HEK293 (cell line): ENCODE measurements at regions not wholly inside any gene's neighbourhood (a gene's known extent, or its start where the extent isn't known, plus 50 kb on each side); places are given as distances from the start of the nearest gene placed in this dataset.

Experiments used
- CTCF ChIA-PET: fragments of 350-600 bp; formaldehyde crosslinking; extraction: SDS; loops from one replicate; lab custom pipeline; 2021; ENCODE audit warnings: antibody characterized with exemption; lab: Yijun Ruan, JAX
- POLR2A ChIA-PET: fragments of 300-600 bp; formaldehyde crosslinking; extraction: SDS; loops from one replicate; lab custom pipeline; 2020; ENCODE audit warnings: antibody characterized with exemption, inconsistent platforms; lab: Yijun Ruan, JAX
- H3K27ac ChIP-seq: fragments of 200-500 bp; sonication (Bioruptor generic); 2 replicates; pipeline ENCODE4 v1.5.1; 2014; ENCODE audit warnings: low read depth, low read length, control low read depth, inconsistent platforms; ENCODE audit errors: extremely low read depth
- H3K36me3 ChIP-seq, 2 experiments: fragments of 200-500 bp in 1 of 2; sonication (Bioruptor generic) in 1 of 2; 1 replicate in 1 of 2; 2 replicates in 1 of 2; pipeline ENCODE4 v1.5.1; 2014 to 2017; ENCODE audit warnings: inconsistent platforms in 2 of 2, low read length in 2 of 2; ENCODE audit not compliant: control insufficient read depth in 2 of 2, insufficient read depth in 1 of 2
- H3K4me1 ChIP-seq: fragments of 200-500 bp; sonication (Bioruptor generic); 2 replicates; pipeline ENCODE4 v1.5.1; 2014; ENCODE audit warnings: mild to moderate bottlenecking, low read length, inconsistent platforms; ENCODE audit not compliant: control insufficient read depth, insufficient read depth
- H3K4me3 ChIP-seq: 2 replicates; pipeline ENCODE4 v1.5.1; 2011; ENCODE audit warnings: low read depth, mild to moderate bottlenecking, control low read depth, low read length, moderate library complexity
- H3K9me3 ChIP-seq: fragments of 200-500 bp; sonication (Bioruptor generic); 2 replicates; pipeline ENCODE4 v1.5.1; 2014; ENCODE audit warnings: low read depth, low read length, inconsistent platforms; ENCODE audit not compliant: control insufficient read depth, insufficient read depth
- EGR2 ChIP-seq: fragments of 450-650 bp; formaldehyde crosslinking; IDR thresholded peaks from 2 replicates; pipeline ENCODE4 v1.5.1; 2016; ENCODE audit warnings: low read depth, missing biosample characterization, missing genetic modification characterization
- GFI1B ChIP-seq: fragments of 450-650 bp; formaldehyde crosslinking; IDR thresholded peaks from 2 replicates; pipeline ENCODE4 v1.5.1; 2016; ENCODE audit warnings: missing biosample characterization, missing genetic modification characterization
- HOXD13 ChIP-seq: sonication (generic); formaldehyde crosslinking; IDR thresholded peaks from 2 replicates; pipeline ENCODE4 v1.8.0; 2022; ENCODE audit warnings: missing genetic modification reagents, borderline replicate concordance
- KLF1 ChIP-seq: fragments of 450-650 bp; formaldehyde crosslinking; IDR thresholded peaks from 2 replicates; pipeline ENCODE4 v1.5.1; 2016; ENCODE audit warnings: missing biosample characterization, missing genetic modification characterization
- RBAK ChIP-seq: fragments of 450-650 bp; formaldehyde crosslinking; IDR thresholded peaks from 2 replicates; pipeline ENCODE4 v1.5.1; 2016; ENCODE audit warnings: missing biosample characterization, missing genetic modification characterization
- SP3 ChIP-seq: fragments of 450-650 bp; formaldehyde crosslinking; IDR thresholded peaks from 2 replicates; pipeline ENCODE4 v1.5.1; 2016; ENCODE audit warnings: missing biosample characterization, missing genetic modification characterization
- SP7 ChIP-seq: fragments of 450-650 bp; formaldehyde crosslinking; IDR thresholded peaks from 2 replicates; pipeline ENCODE4 v1.5.1; 2016; ENCODE audit warnings: missing biosample characterization, missing genetic modification characterization
- YY2 ChIP-seq: fragments of 450-650 bp; formaldehyde crosslinking; IDR thresholded peaks from 2 replicates; pipeline ENCODE4 v1.5.1; 2016; ENCODE audit warnings: missing biosample characterization, missing genetic modification characterization
- ZBTB21 ChIP-seq: fragments of 450-650 bp; formaldehyde crosslinking; IDR thresholded peaks from 2 replicates; pipeline ENCODE4 v1.5.1; 2017; ENCODE audit warnings: missing biosample characterization, missing genetic modification characterization
- ZNF112 ChIP-seq: fragments of 450-650 bp; formaldehyde crosslinking; IDR thresholded peaks from 2 replicates; pipeline ENCODE4 v1.5.0; 2017; ENCODE audit warnings: missing biosample characterization, missing genetic modification characterization
- ZNF146 ChIP-seq: fragments of 450-650 bp; formaldehyde crosslinking; IDR thresholded peaks from 2 replicates; pipeline ENCODE4 v1.5.1; 2016; ENCODE audit warnings: missing biosample characterization, missing genetic modification characterization
- ZNF2 ChIP-seq: fragments of 450-650 bp; formaldehyde crosslinking; IDR thresholded peaks from 2 replicates; pipeline ENCODE4 v1.5.1; 2016; ENCODE audit warnings: missing biosample characterization, missing genetic modification characterization
- ZNF274 ChIP-seq, 2 experiments: fragments of 200-500 bp in 1 of 2; fragments of 450-650 bp in 1 of 2; sonication (Bioruptor generic) in 1 of 2; formaldehyde crosslinking in 1 of 2; IDR thresholded peaks; 2 replicates each; pipeline versions ENCODE4 v1.5.1 to v1.6.1; 2014 to 2016; ENCODE audit warnings: borderline replicate concordance in 1 of 2, inconsistent platforms in 1 of 2, low read length in 1 of 2, missing biosample characterization in 1 of 2, missing genetic modification characterization in 1 of 2
- ZNF391 ChIP-seq: fragments of 450-650 bp; formaldehyde crosslinking; IDR thresholded peaks from 2 replicates; pipeline ENCODE4 v1.5.1; 2016; ENCODE audit warnings: low read depth, missing biosample characterization, missing genetic modification characterization, borderline replicate concordance
- ZNF423 ChIP-seq: fragments of 450-650 bp; formaldehyde crosslinking; IDR thresholded peaks from 2 replicates; pipeline ENCODE4 v1.5.1; 2016; ENCODE audit warnings: missing biosample characterization, missing genetic modification characterization
- ZNF433 ChIP-seq: fragments of 450-650 bp; formaldehyde crosslinking; IDR thresholded peaks from 2 replicates; pipeline ENCODE4 v1.5.1; 2016; ENCODE audit warnings: missing biosample characterization, missing genetic modification characterization, low read depth
- ZNF501 ChIP-seq: fragments of 450-650 bp; formaldehyde crosslinking; IDR thresholded peaks from 2 replicates; pipeline ENCODE4 v1.5.1; 2016; ENCODE audit warnings: missing biosample characterization, missing genetic modification characterization
- ZNF560 ChIP-seq: fragments of 450-650 bp; formaldehyde crosslinking; IDR thresholded peaks from 2 replicates; pipeline ENCODE4 v1.5.1; 2017; ENCODE audit warnings: missing biosample characterization, missing genetic modification characterization, borderline replicate concordance
- ZNF623 ChIP-seq: fragments of 450-650 bp; formaldehyde crosslinking; IDR thresholded peaks from 2 replicates; pipeline ENCODE4 v1.5.1; 2016; ENCODE audit warnings: missing biosample characterization, missing genetic modification characterization
- ZNF776 ChIP-seq: fragments of 450-650 bp; formaldehyde crosslinking; IDR thresholded peaks from 2 replicates; pipeline ENCODE4 v1.5.0; 2017; ENCODE audit warnings: missing biosample characterization, missing genetic modification characterization, borderline replicate concordance
- ZNF830 ChIP-seq: fragments of 450-650 bp; IDR thresholded peaks from 2 replicates; pipeline ENCODE4 v1.5.0; 2018; ENCODE audit warnings: missing biosample characterization, missing genetic modification characterization, low read depth, mild to moderate bottlenecking, moderate library complexity
- TF ChIP-seq, protein P1 (sequence below): fragments of 450-650 bp; formaldehyde crosslinking; IDR thresholded peaks from 2 replicates; pipeline ENCODE4 v1.5.1; 2016; ENCODE audit warnings: missing biosample characterization, missing genetic modification characterization, borderline replicate concordance
- TF ChIP-seq, protein P2 (sequence below): fragments of 450-650 bp; formaldehyde crosslinking; IDR thresholded peaks from 2 replicates; pipeline ENCODE4 v1.5.1; 2017; ENCODE audit warnings: missing biosample characterization, mild to moderate bottlenecking, missing genetic modification characterization, moderate library complexity
- TF ChIP-seq, protein P3 (sequence below): fragments of 450-650 bp; formaldehyde crosslinking; conservative IDR thresholded peaks from 2 replicates; pipeline ENCODE4 v1.5.1; 2016; ENCODE audit warnings: low read depth, missing biosample characterization, missing genetic modification characterization

DNA sequence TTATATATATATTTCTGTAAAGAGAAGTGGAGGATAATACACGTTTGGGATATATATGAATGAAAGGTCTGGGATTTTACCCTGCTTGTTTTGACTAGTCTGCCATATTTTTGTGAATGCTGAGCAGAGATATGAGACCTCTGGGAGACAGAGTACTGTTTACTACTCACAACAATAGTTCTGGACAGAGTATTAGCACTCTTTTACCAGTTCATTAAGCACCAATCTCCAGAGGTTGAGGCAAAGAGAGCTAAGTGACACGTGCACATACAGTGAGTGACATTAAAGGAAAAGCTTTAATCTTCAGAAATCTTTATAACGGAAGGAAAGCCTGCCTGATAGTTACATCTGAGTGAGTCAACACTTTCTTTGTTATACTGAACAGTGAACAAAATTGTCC is 1452.7 kb upstream of the TENM3 start:
- POLR2A ChIA-PET, result no interaction called here
- H3K9me3 ChIP-seq, result no peaks in the 10 kb centered on the region

DNA sequence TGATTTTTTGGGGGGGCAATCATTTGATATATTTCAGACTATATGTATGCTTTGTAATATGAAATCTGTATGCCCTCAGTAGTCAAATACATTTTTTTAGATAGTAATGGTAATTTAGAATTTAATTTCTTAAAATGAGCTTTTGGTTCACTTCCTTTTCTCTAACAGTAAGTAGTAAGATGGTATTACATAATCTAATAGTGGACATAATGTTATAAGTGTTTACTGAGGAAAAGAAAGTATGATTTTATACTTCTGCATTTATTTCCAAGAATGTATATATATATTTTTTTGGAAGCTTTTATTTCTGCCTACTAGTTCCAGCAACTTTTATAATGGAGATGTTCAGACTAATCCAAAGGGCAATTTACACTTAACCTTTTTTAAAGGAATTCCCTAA is 1450.7 kb upstream of the TENM3 start:
- Histone ChIP-seq H3K36me3 (no peaks in the 10 kb centered on the region), H3K27ac (no peak overlapping the region), H3K4me1 (no peaks in the 10 kb centered on the region), H3K9me3 (no peaks in the 10 kb centered on the region), H3K4me3 (no peak overlapping the region)
- POLR2A ChIA-PET, result no interaction called here
- CTCF ChIA-PET, result no interaction called here
- TF ChIP-seq ZNF560 (tag by site-specific recombination) (no peak), ZNF274 (IDR thresholded peaks at IDR 0.05; ENCODE audit: low read length) (no peak), ZNF274 (tag by site-specific recombination; IDR thresholded peaks at IDR 0.05; ENCODE audit: borderline replicate concordance) (no peak), ZNF501 (no peak), RBAK (tag by site-specific recombination) (no peak), GFI1B (tag by site-specific recombination) (no peak), ZNF146 (tag by site-specific recombination) (no peak), SP3 (no peak), YY2 (tag by site-specific recombination) (no peak), HOXD13 (CRISPR knock-in tag) (no peak), ZNF433 (tag by site-specific recombination) (no peak), ZNF112 (tag by site-specific recombination) (no peak), ZNF776 (no peak), KLF1 (tag by site-specific recombination) (no peak), ZNF423 (tag by site-specific recombination) (no peak)
- TF ChIP-seq, protein P1, sequence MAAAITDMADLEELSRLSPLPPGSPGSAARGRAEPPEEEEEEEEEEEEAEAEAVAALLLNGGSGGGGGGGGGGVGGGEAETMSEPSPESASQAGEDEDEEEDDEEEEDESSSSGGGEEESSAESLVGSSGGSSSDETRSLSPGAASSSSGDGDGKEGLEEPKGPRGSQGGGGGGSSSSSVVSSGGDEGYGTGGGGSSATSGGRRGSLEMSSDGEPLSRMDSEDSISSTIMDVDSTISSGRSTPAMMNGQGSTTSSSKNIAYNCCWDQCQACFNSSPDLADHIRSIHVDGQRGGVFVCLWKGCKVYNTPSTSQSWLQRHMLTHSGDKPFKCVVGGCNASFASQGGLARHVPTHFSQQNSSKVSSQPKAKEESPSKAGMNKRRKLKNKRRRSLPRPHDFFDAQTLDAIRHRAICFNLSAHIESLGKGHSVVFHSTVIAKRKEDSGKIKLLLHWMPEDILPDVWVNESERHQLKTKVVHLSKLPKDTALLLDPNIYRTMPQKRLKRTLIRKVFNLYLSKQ (tag by site-specific recombination), result no peak

More for the DNA sequence above, 1452.7 kb upstream of the TENM3 start:
- no peak overlapping the region for H3K27ac ChIP-seq
- TF ChIP-seq ZNF623 (tag by site-specific recombination), result no peak
- no peak for TF ChIP-seq SP7
- no peak for TF ChIP-seq ZNF391
- TF ChIP-seq ZNF423 (tag by site-specific recombination), result no peak
- TF ChIP-seq EGR2 (tag by site-specific recombination), result no peak
- TF ChIP-seq ZBTB21 (tag by site-specific recombination), result no peak
- TF ChIP-seq ZNF2, result no peak
- TF ChIP-seq, protein P2, sequence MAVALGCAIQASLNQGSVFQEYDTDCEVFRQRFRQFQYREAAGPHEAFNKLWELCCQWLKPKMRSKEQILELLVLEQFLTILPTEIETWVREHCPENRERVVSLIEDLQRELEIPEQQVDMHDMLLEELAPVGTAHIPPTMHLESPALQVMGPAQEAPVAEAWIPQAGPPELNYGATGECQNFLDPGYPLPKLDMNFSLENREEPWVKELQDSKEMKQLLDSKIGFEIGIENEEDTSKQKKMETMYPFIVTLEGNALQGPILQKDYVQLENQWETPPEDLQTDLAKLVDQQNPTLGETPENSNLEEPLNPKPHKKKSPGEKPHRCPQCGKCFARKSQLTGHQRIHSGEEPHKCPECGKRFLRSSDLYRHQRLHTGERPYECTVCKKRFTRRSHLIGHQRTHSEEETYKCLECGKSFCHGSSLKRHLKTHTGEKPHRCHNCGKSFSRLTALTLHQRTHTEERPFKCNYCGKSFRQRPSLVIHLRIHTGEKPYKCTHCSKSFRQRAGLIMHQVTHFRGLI (tag by site-specific recombination), result no peak
- no peak for TF ChIP-seq ZNF433 (tag by site-specific recombination)
- TF ChIP-seq ZNF830, result no peak
- TF ChIP-seq, protein P3, sequence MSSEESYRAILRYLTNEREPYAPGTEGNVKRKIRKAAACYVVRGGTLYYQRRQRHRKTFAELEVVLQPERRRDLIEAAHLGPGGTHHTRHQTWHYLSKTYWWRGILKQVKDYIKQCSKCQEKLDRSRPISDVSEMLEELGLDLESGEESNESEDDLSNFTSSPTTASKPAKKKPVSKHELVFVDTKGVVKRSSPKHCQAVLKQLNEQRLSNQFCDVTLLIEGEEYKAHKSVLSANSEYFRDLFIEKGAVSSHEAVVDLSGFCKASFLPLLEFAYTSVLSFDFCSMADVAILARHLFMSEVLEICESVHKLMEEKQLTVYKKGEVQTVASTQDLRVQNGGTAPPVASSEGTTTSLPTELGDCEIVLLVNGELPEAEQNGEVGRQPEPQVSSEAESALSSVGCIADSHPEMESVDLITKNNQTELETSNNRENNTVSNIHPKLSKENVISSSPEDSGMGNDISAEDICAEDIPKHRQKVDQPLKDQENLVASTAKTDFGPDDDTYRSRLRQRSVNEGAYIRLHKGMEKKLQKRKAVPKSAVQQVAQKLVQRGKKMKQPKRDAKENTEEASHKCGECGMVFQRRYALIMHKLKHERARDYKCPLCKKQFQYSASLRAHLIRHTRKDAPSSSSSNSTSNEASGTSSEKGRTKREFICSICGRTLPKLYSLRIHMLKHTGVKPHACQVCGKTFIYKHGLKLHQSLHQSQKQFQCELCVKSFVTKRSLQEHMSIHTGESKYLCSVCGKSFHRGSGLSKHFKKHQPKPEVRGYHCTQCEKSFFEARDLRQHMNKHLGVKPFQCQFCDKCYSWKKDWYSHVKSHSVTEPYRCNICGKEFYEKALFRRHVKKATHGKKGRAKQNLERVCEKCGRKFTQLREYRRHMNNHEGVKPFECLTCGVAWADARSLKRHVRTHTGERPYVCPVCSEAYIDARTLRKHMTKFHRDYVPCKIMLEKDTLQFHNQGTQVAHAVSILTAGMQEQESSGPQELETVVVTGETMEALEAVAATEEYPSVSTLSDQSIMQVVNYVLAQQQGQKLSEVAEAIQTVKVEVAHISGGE (tag by site-specific recombination), result no peak
- TF ChIP-seq, all 188 proteins: peak for 0
- no peak overlapping the region for H3K4me3 ChIP-seq
- H3K36me3 ChIP-seq, result no peaks in the 10 kb centered on the region
- H3K4me1 ChIP-seq, result no peaks in the 10 kb centered on the region
- CTCF ChIA-PET, result no interaction called here
